Ishikawa (cell line): ENCODE measurements at regions not wholly inside any gene's neighbourhood (a gene's known extent, or its start where the extent isn't known, plus 50 kb on each side); places are given as distances from the start of the nearest gene placed in this dataset.

ENCODE experiments used
- CEBPB ChIP-seq: IDR thresholded peaks from 2 replicates; pipeline ENCODE4 v1.6.1; 2012
- CREB1 ChIP-seq: IDR thresholded peaks from 2 replicates; pipeline ENCODE4 v1.6.1; 2012; ENCODE audit warnings: low read depth
- EGR1 ChIP-seq: IDR thresholded peaks from 2 replicates; pipeline ENCODE4 v1.6.1; 2012
- EP300 ChIP-seq: IDR thresholded peaks from 2 replicates; pipeline ENCODE4 v1.6.1; 2012; ENCODE audit warnings: borderline replicate concordance
- FOXM1 ChIP-seq: IDR thresholded peaks from 2 replicates; pipeline ENCODE4 v1.6.1; 2012; ENCODE audit warnings: low read depth, borderline replicate concordance
- MAX ChIP-seq: IDR thresholded peaks from 2 replicates; pipeline ENCODE4 v1.6.1; 2012
- NFIC ChIP-seq: IDR thresholded peaks from 2 replicates; pipeline ENCODE4 v1.6.1; 2012
- RAD21 ChIP-seq: IDR thresholded peaks from 2 replicates; pipeline ENCODE4 v1.6.1; 2012; ENCODE audit warnings: low read depth
- REST ChIP-seq: IDR thresholded peaks from 2 replicates; pipeline ENCODE4 v1.6.1; 2012; ENCODE audit warnings: low read depth, mild to moderate bottlenecking
- TAF1 ChIP-seq: IDR thresholded peaks from 2 replicates; pipeline ENCODE4 v1.6.1; 2012; ENCODE audit warnings: low read depth, mild to moderate bottlenecking
- TCF12 ChIP-seq: IDR thresholded peaks from 2 replicates; pipeline ENCODE4 v1.6.1; 2012; ENCODE audit warnings: low read depth
- TEAD4 ChIP-seq: IDR thresholded peaks from 2 replicates; pipeline ENCODE4 v1.6.1; 2012
- YY1 ChIP-seq: IDR thresholded peaks from 2 replicates; pipeline ENCODE4 v1.6.1; 2012; ENCODE audit warnings: low read depth
- ZBTB7A ChIP-seq: IDR thresholded peaks from 2 replicates; pipeline ENCODE4 v1.6.1; 2012; ENCODE audit warnings: low read depth
- TF ChIP-seq, protein P1 (sequence below): IDR thresholded peaks from 2 replicates; pipeline ENCODE4 v1.6.1; 2012

- TF ChIP-seq FOXM1: no peak
- no peak for TF ChIP-seq TAF1
- TF ChIP-seq ZBTB7A: no peak
- no peak for TF ChIP-seq CREB1
- TF ChIP-seq MAX: no peak
- TF ChIP-seq TCF12: no peak
- TF ChIP-seq REST: no peak
Measured at GRCh38 chr7:121531175-121532070, 135.3 kb upstream of the FAM3C start.

DNA sequence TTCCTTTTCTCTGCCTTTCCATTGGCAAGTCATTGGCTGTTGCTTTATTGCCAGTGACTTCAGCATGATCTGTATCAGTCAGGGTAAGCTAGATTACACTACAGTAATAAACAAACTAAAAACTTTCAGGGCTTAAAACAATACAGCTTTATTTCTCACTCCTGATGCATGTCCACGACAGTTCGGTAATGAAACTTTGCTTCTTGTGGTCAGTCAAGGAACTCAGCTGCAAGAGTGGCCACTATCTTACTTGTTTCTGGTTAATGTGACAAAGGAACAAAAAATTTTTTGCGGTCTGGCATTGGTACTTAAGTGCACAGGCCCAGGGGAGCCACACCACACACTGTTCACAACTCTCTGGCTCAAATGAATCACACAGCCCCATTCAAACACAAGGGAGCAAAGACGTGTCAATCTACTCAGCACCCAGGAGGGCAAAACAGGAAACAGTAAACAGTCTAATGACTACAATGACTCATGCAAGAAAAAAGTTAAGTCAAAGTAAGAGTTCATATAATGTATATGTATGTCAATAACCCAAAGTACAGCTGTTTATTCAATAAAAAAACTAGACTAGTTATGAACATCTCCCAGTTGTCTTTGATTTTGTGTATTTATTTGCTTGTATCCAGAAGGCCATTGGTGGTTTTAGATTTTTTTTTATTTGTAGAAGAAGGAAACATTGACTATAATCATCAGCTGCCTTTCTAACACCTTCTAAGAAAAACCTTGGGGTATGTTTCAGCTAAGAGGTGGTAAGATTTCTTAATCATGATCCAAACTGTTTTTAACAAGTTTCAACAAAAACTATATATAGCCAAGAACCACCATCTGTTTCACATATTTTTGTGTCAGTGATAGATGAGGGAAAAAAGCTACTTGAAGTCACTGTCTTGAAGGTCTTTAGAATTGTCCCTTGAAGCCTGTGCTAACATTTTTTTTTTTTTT lies 134.4 kb upstream of the FAM3C start:
- TF ChIP-seq NFIC (peak; percentile 59), EGR1 (no peak), YY1 (no peak), REST (no peak), TCF12 (peak; percentile 62), CREB1 (no peak), MAX (no peak), ZBTB7A (no peak), FOXM1 (no peak), TAF1 (no peak), EP300 (peak; percentile 54; the same call in 1 of the 2 replicates), RAD21 (no peak), TEAD4 (peak; percentile 45; the same call in 1 of the 2 replicates), CEBPB (no peak)
- TF ChIP-seq, protein P1, sequence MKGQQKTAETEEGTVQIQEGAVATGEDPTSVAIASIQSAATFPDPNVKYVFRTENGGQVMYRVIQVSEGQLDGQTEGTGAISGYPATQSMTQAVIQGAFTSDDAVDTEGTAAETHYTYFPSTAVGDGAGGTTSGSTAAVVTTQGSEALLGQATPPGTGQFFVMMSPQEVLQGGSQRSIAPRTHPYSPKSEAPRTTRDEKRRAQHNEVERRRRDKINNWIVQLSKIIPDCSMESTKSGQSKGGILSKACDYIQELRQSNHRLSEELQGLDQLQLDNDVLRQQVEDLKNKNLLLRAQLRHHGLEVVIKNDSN: no peak

- no peak for TF ChIP-seq EP300
- TF ChIP-seq CEBPB: no peak
- no peak for TF ChIP-seq TCF12
- TF ChIP-seq, protein P1: no peak
- TF ChIP-seq REST: no peak
- TF ChIP-seq TEAD4: no peak
- no peak for TF ChIP-seq ZBTB7A
- TF ChIP-seq TAF1: no peak
- TF ChIP-seq EGR1: no peak
- no peak for TF ChIP-seq YY1
- no peak for TF ChIP-seq NFIC
- TF ChIP-seq CREB1: no peak
- no peak for TF ChIP-seq MAX
Measured at GRCh38 chr7:121529003-121529402, 132.9 kb upstream of the FAM3C start.
